Cardiac fibroblast (primary cell): ENCODE measurements at regions not wholly inside any gene's neighbourhood (a gene's known extent, or its start where the extent isn't known, plus 50 kb on each side); places are given as distances from the start of the nearest gene placed in this dataset.
"Not testable (repeated sequence)": the region's sequence is repeated elsewhere in the genome, so short reads cannot be mapped to it uniquely, and the experiment has no call there.

Experiments
- DNase-seq, 2 donors: peaks; one replicate each; pipeline versions ENCODE4 v3.0.0 to v3.0.0-alpha.2; 2010; ENCODE audit warnings: low read depth in 2 of 2
- H3K4me3 ChIP-seq, 2 donors: replicated peaks in 1 of 2; 1 replicate in 1 of 2; 2 replicates in 1 of 2; pipeline ENCODE4 v1.5.1; 2011; ENCODE audit warnings: low read depth in 2 of 2, low read length in 2 of 2, mild to moderate bottlenecking in 2 of 2, moderate library complexity in 1 of 2
- TF ChIP-seq, protein P1 (sequence below): IDR thresholded peaks from one replicate; pipeline ENCODE4 v1.5.1; 2011; ENCODE audit warnings: low read depth, mild to moderate bottlenecking, low read length, inconsistent platforms

DNA sequence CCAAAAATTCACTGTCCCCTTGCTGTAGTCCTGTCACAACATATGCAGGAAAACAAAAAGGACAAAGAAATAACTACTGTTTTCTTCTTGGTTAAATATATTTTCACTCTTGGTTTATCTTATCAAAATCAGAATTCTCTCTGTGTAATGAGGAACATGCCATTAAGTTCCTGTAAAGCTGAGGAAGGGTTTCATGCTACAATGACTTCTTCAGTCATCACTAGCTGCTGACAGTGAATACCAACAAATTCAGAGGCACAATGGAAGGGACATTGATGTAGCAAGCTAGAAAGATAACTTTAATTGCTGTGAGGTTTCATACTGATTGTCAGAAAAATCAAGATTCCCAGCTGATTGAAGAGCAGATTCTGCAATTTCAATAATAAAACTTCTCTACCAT, 782.9 kb upstream of the HTR2C start:
- no peak for DNase-seq
- TF ChIP-seq, protein P1, sequence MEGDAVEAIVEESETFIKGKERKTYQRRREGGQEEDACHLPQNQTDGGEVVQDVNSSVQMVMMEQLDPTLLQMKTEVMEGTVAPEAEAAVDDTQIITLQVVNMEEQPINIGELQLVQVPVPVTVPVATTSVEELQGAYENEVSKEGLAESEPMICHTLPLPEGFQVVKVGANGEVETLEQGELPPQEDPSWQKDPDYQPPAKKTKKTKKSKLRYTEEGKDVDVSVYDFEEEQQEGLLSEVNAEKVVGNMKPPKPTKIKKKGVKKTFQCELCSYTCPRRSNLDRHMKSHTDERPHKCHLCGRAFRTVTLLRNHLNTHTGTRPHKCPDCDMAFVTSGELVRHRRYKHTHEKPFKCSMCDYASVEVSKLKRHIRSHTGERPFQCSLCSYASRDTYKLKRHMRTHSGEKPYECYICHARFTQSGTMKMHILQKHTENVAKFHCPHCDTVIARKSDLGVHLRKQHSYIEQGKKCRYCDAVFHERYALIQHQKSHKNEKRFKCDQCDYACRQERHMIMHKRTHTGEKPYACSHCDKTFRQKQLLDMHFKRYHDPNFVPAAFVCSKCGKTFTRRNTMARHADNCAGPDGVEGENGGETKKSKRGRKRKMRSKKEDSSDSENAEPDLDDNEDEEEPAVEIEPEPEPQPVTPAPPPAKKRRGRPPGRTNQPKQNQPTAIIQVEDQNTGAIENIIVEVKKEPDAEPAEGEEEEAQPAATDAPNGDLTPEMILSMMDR, result no peak
- no peak overlapping the region for H3K4me3 ChIP-seq

DNA sequence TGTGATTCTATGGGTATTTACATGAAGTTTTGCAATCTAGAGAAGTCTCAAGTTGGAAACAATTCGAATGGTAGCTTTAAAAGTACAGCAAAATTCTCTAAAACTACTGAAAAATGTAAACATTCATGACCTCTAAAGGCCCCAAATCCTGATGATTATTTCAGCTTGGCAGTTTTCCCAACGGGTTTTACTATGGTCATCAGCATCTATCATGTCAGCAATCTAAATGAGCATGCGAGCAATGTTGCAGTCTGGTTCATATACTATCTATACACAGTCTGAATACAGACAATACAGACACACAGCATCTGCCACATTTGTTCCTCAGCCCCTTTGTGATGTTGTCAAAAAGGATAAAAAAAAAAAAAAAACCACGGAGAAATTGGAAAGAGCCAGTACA, 790.3 kb upstream of the HTR2C start:
- no peak overlapping the region for H3K4me3 ChIP-seq
- TF ChIP-seq, protein P1, result no peak
- peak in 1 of 2 donors; percentile 12 for DNase-seq

DNA sequence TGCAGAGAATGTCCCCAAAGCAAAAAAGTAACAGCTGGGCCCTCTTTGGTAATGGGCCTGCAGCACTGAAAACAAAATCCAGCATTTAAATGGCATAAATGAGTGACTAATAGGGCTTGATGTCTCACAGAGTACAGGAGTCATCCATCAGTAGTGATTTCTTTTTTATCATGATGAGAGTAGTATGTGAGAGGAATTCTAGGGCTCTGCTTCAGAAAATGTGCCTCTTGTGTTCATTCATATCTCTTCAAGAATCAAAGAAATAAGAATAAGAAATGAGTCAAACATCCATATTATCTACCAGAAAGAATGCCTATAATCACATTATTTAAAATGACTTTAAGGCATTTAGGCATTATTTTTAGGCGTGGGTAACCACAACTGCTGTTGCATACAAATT, 792.9 kb upstream of the HTR2C start:
- DNase-seq, result no peak
- TF ChIP-seq, protein P1, result no peak
- H3K4me3 ChIP-seq, result no peak overlapping the region

DNA sequence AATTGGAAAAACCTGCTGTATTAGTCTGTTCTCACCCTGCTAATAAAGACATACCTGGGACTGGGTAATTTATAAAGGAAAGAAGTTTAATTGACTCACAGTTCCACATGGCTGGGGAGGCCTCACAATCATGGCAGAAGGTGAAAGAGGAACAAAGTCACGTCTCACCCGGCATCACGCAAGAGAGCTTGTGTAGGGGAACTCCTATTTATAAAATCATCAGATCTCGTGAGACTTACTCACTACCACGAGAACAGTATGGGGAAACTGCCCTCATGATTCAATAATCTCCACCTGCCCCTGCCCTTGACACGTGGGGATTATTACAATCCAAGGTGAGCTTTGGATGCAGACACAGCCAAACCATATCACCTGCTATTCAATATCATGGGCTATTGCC, 799.1 kb upstream of the HTR2C start:
- H3K4me3 ChIP-seq, DNase-seq: not testable (repeated sequence)

DNA sequence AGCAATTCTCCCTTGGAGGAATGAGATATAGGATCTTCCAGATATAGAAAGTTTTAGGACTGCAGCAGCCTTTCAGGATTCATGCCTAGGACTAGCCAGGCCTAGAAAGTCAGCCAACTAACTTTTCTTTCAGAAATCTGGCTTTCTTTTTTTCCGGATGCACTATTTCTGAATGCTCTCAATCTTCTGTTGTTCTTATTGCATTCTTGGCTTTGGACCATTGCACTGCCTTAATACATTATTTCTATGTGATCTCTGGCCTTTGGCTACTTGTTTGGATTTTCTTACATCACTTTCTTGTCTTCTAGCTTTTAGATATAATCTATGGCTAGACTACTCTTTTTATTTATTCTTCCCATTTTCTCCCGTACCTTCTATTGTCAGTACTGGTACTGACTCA, 813.1 kb upstream of the HTR2C start:
- TF ChIP-seq, protein P1, result no peak
- DNase-seq, result peak; percentile 2 to 3
- no peak overlapping the region for H3K4me3 ChIP-seq

DNA sequence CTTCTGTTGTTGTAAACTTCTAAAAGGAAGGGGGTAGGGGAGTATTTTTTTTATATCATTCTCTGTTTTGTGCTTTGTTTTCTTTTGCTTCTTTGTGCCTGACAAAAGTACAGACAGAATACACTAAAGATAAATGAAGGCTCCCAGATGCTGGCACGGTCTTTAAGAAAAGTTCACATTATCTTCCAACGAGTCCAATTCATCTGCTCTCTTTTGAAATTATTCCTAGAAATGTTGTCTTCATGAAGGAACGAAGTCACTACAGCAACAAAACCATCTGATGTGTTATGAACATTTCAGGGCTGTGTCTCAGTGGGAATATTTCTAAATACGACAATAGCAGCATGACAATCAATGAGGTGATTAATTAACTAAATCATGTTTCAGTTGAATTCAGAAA, 813.8 kb upstream of the HTR2C start:
- H3K4me3 ChIP-seq, result no peak overlapping the region
- TF ChIP-seq, protein P1, result no peak
- no peak for DNase-seq

DNA sequence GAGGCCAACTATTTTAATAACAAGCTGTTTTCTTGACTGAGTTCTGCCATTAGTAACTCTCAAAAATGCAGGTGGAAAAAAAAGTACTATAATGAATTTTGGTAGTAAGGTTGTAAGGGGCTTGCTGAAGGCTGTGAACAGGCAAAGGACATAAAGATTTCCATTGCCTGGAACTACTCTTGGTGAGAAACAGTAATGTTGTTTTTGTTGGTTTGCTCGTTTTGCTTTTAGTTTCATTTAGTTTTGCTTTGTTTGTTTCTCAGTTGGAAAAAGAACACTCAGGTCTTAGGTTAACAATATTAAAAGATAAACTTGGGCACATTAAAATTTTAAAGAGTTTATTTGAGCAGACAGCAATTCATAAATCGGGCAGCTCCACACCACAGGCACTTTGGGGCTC, 824.5 kb upstream of the HTR2C start:
- no peak for DNase-seq
- no peak overlapping the region for H3K4me3 ChIP-seq
- TF ChIP-seq, protein P1, result no peak
